Parathyroid adenoma (tissue), 2 donors: ENCODE measurements at regions not wholly inside any gene's neighbourhood (a gene's known extent, or its start where the extent isn't known, plus 50 kb on each side); places are given as distances from the start of the nearest gene placed in this dataset.

Experiments
- H2AFZ ChIP-seq: fragments of 300-600 bp; sonication (generic); one replicate; pipeline ENCODE4 v1.7.0; 2017; ENCODE audit warnings: antibody characterized with exemption, mild to moderate bottlenecking
- H3K27ac ChIP-seq: fragments of 300-600 bp; sonication (generic); one replicate; pipeline ENCODE4 v1.7.0; 2017
- H3K27me3 ChIP-seq: fragments of 300-600 bp; sonication (generic); one replicate; pipeline ENCODE4 v1.7.0; 2017; ENCODE audit warnings: low read length; ENCODE audit not compliant: control insufficient read depth, insufficient read depth
- H3K36me3 ChIP-seq: fragments of 300-600 bp; sonication (generic); one replicate; pipeline ENCODE4 v1.7.0; 2017; ENCODE audit warnings: low read length; ENCODE audit not compliant: control insufficient read depth, insufficient read depth
- H3K4me1 ChIP-seq: fragments of 300-600 bp; sonication (generic); one replicate; pipeline ENCODE4 v1.7.0; 2017; ENCODE audit warnings: control low read depth
- H3K4me2 ChIP-seq: fragments of 300-600 bp; sonication (generic); one replicate; pipeline ENCODE4 v1.7.0; 2017; ENCODE audit warnings: low read length
- H3K4me3 ChIP-seq: fragments of 300-600 bp; sonication (generic); one replicate; pipeline ENCODE4 v1.7.0; 2017; ENCODE audit warnings: low read depth, low read length
- H3K79me2 ChIP-seq: fragments of 300-600 bp; sonication (generic); one replicate; pipeline ENCODE4 v1.7.0; 2017; ENCODE audit warnings: control low read depth
- H3K9ac ChIP-seq: fragments of 300-600 bp; sonication (generic); one replicate; pipeline ENCODE4 v1.7.0; 2017; ENCODE audit warnings: mild to moderate bottlenecking
- H3K9me3 ChIP-seq: fragments of 300-600 bp; sonication (generic); one replicate; pipeline ENCODE4 v1.7.0; 2017; ENCODE audit warnings: low read length; ENCODE audit not compliant: control insufficient read depth
- CTCF ChIP-seq: fragments of 300-600 bp; sonication (generic); IDR thresholded peaks from one replicate; pipeline ENCODE4 v1.7.0; 2017; ENCODE audit warnings: antibody characterized with exemption, mild to moderate bottlenecking
- donor health status: primary hyperparathyroidism.

- Histone ChIP-seq H3K27ac (no peak overlapping the region), H2AFZ (no peak overlapping the region), H3K79me2 (no peaks in the 10 kb centered on the region), H3K9me3 (no peaks in the 10 kb centered on the region), H3K4me1 (no peaks in the 10 kb centered on the region), H3K9ac (no peak overlapping the region), H3K4me2 (no peak overlapping the region), H3K36me3 (no peaks in the 10 kb centered on the region), H3K27me3 (no peaks in the 10 kb centered on the region), H3K4me3 (no peak overlapping the region)
- no peak for TF ChIP-seq CTCF
Observed at GRCh38 chr4:64776820-64777219, 367.6 kb upstream of the TECRL start.

GRCh38 chr4:64774626-64775025 is 365.4 kb upstream of the TECRL start:
- Histone ChIP-seq H3K27me3 (no peaks in the 10 kb centered on the region), H3K9me3 (no peaks in the 10 kb centered on the region), H2AFZ (no peak overlapping the region), H3K4me2 (no peak overlapping the region), H3K27ac (no peak overlapping the region), H3K36me3 (no peaks in the 10 kb centered on the region), H3K9ac (no peak overlapping the region), H3K79me2 (no peaks in the 10 kb centered on the region), H3K4me1 (no peaks in the 10 kb centered on the region), H3K4me3 (no peak overlapping the region)
- TF ChIP-seq CTCF: no peak

- no peaks in the 10 kb centered on the region for H3K36me3 ChIP-seq
- H3K9ac ChIP-seq: no peak overlapping the region
- no peak overlapping the region for H3K4me3 ChIP-seq
- no peaks in the 10 kb centered on the region for H3K27me3 ChIP-seq
- no peak overlapping the region for H3K27ac ChIP-seq
- H3K4me2 ChIP-seq: no peak overlapping the region
- H2AFZ ChIP-seq: no peak overlapping the region
- H3K4me1 ChIP-seq: no peaks in the 10 kb centered on the region
- no peaks in the 10 kb centered on the region for H3K9me3 ChIP-seq
- no peaks in the 10 kb centered on the region for H3K79me2 ChIP-seq
- no peak for TF ChIP-seq CTCF
Observed at GRCh38 chr4:64771149-64771548, 361.9 kb upstream of the TECRL start.

GRCh38 chr4:64767547-64767946 is 358.3 kb upstream of the TECRL start:
- Histone ChIP-seq H3K4me2 (no peak overlapping the region), H3K4me3 (no peak overlapping the region), H3K9ac (no peak overlapping the region), H3K9me3 (no peaks in the 10 kb centered on the region), H3K27me3 (no peaks in the 10 kb centered on the region), H2AFZ (no peak overlapping the region), H3K27ac (no peak overlapping the region), H3K4me1 (no peaks in the 10 kb centered on the region), H3K36me3 (no peaks in the 10 kb centered on the region), H3K79me2 (no peaks in the 10 kb centered on the region)
- no peak for TF ChIP-seq CTCF

GRCh38 chr4:64766565-64766964 is 357.3 kb upstream of the TECRL start:
- Histone ChIP-seq H3K79me2 (no peaks in the 10 kb centered on the region), H3K9ac (no peak overlapping the region), H3K27ac (no peak overlapping the region), H3K4me1 (no peaks in the 10 kb centered on the region), H3K36me3 (no peaks in the 10 kb centered on the region), H3K27me3 (no peaks in the 10 kb centered on the region), H3K4me3 (no peak overlapping the region), H3K4me2 (no peak overlapping the region), H2AFZ (no peak overlapping the region), H3K9me3 (no peaks in the 10 kb centered on the region)
- TF ChIP-seq CTCF: no peak
